K562 (cell line): ENCODE measurements at regions not wholly inside any gene's neighbourhood (a gene's known extent, or its start where the extent isn't known, plus 50 kb on each side); places are given as distances from the start of the nearest gene placed in this dataset.
"Not testable (repeated sequence)": the region's sequence is repeated elsewhere in the genome, so short reads cannot be mapped to it uniquely, and the experiment has no call there.

Experiments
- ATAC-seq: fragments of 200-7000 bp; cut with Tn5 transposase; 3 replicates; pipeline ENCODE4 v1.9.1; 2020; ENCODE audit warnings: moderate library complexity
- BruUV-seq: library from RNA; stranded (reverse); fragments of 400-500 nt; replicated peaks from 2 replicates; lab custom pipeline; 2021; lab: Mats Ljungman, UMichigan
- CTCF ChIA-PET: fragments of 300-600 bp; formaldehyde crosslinking; extraction: SDS; loops from one replicate; lab custom pipeline; 2021; ENCODE audit warnings: low intra/inter-chr PET ratio; lab: Yijun Ruan, JAX
- POLR2A ChIA-PET: fragments of 300-600, 350-650 bp; sonication (Branson Sonifier 250); formaldehyde crosslinking; extraction: SDS; loops from one replicate; lab custom pipeline; 2021; ENCODE audit warnings: antibody characterized with exemption, inconsistent platforms; lab: Yijun Ruan, JAX
- DNase-seq, 4 experiments: peaks; one replicate each; pipeline versions ENCODE4 v3.0.0 to v3.0.0-alpha.2; 2011 to 2018; ENCODE audit warnings: low spot score in 3 of 4, mixed read lengths in 3 of 4; ENCODE audit errors: extremely low read depth in 1 of 4
- FAIRE-seq: peaks from 2 replicates; lab custom pipeline; 2011; peaks lifted over from hg19 to GRCh38; lab: Jason Lieb, UNC
- H2AFZ ChIP-seq: 2 replicates; pipeline ENCODE4 v1.6.0; 2011; ENCODE audit warnings: low read depth, low read length, control low read depth, inconsistent platforms
- H3K27ac ChIP-seq: fragments of 200-600 bp; 3 replicates; pipeline ENCODE4 v1.8.0; 2011; ENCODE audit warnings: low read depth, mild to moderate bottlenecking, control low read depth, inconsistent platforms, low read length, moderate library complexity, mixed read lengths; ENCODE audit errors: extremely low read depth
- H3K27me3 ChIP-seq, 2 experiments: fragments of 300-600 bp in 1 of 2; 2 replicates in 1 of 2; 3 replicates in 1 of 2; pipeline versions ENCODE4 v1.6.0 to v1.8.0; 2011; ENCODE audit warnings: inconsistent platforms in 2 of 2, low read length in 2 of 2, mild to moderate bottlenecking in 1 of 2, mixed read lengths in 1 of 2, moderate library complexity in 1 of 2; ENCODE audit not compliant: control insufficient read depth in 2 of 2, insufficient read depth in 2 of 2
- H3K36me3 ChIP-seq: fragments of 300-600 bp; 3 replicates; pipeline ENCODE4 v1.8.0; 2011; ENCODE audit warnings: mild to moderate bottlenecking, low read length, inconsistent platforms; ENCODE audit not compliant: control insufficient read depth, insufficient read depth
- H3K4me1 ChIP-seq, 2 experiments: fragments of 200-600 bp in 1 of 2; replicated peaks in 1 of 2; 2 replicates in 1 of 2; 3 replicates in 1 of 2; pipeline versions ENCODE4 v1.5.1 to v1.8.0; 2011; ENCODE audit warnings: inconsistent platforms in 2 of 2, low read length in 2 of 2, mild to moderate bottlenecking in 1 of 2, mixed read lengths in 1 of 2, moderate library complexity in 1 of 2; ENCODE audit not compliant: control insufficient read depth in 2 of 2, insufficient read depth in 2 of 2
- H3K4me2 ChIP-seq: 2 replicates; pipeline ENCODE4 v1.6.1; 2011; ENCODE audit warnings: low read length, control low read depth, inconsistent platforms, mixed read lengths; ENCODE audit not compliant: insufficient read depth
- H3K4me3 ChIP-seq: fragments of 200-600 bp; sonication (generic), shearing (Covaris generic); 2 replicates; pipeline ENCODE4 v1.5.1; 2016; ENCODE audit warnings: control low read depth, inconsistent platforms
- H3K79me2 ChIP-seq: fragments of 200-600 bp; 3 replicates; pipeline ENCODE4 v1.8.0; 2011; ENCODE audit warnings: low read length, inconsistent platforms; ENCODE audit not compliant: control insufficient read depth, insufficient read depth
- H3K9ac ChIP-seq, 2 experiments: 2 replicates each; pipeline versions ENCODE4 v1.6.0 to v1.6.1; 2011; ENCODE audit warnings: low read depth in 2 of 2, low read length in 2 of 2, control low read depth in 1 of 2, inconsistent platforms in 1 of 2, mild to moderate bottlenecking in 1 of 2, mixed read lengths in 1 of 2; ENCODE audit not compliant: insufficient read depth in 1 of 2
- H3K9me1 ChIP-seq: one replicate; pipeline ENCODE4 v1.6.0; 2011; ENCODE audit warnings: inconsistent platforms, mild to moderate bottlenecking, low read length, moderate library complexity; ENCODE audit not compliant: control insufficient read depth, insufficient read depth
- H3K9me3 ChIP-seq: replicated peaks from 2 replicates; pipeline ENCODE4 v1.5.1; 2011; ENCODE audit warnings: low read depth, low read length, inconsistent platforms; ENCODE audit not compliant: control insufficient read depth, insufficient read depth
- H4K20me1 ChIP-seq: replicated peaks from 2 replicates; pipeline ENCODE4 v1.6.1; 2011; ENCODE audit warnings: low read length, inconsistent platforms, mixed read lengths; ENCODE audit not compliant: control insufficient read depth, insufficient read depth
- ATF7 ChIP-seq: fragments of 450-650 bp; IDR thresholded peaks from 2 replicates; pipeline ENCODE4 v1.7.1; 2014; ENCODE audit warnings: mild to moderate bottlenecking, moderate library complexity
- HMG20A ChIP-seq: fragments of 450-650 bp; formaldehyde crosslinking; conservative IDR thresholded peaks from 2 replicates; pipeline ENCODE4 v1.4.0; 2020; ENCODE audit warnings: mild to moderate bottlenecking, mixed read lengths
- KAT7 ChIP-seq: sonication (generic); formaldehyde crosslinking; IDR thresholded peaks from 2 replicates; pipeline ENCODE4 v1.8.0; 2022; ENCODE audit warnings: missing genetic modification reagents, mild to moderate bottlenecking, borderline replicate concordance
- KHSRP ChIP-seq: fragments of 450-650 bp; IDR thresholded peaks from 2 replicates; pipeline ENCODE4 v1.6.1; 2017
- TAF15 ChIP-seq: fragments of 200-400 bp; formaldehyde crosslinking; IDR thresholded peaks from 2 replicates; pipeline ENCODE4 v1.6.1; 2017; ENCODE audit warnings: mild to moderate bottlenecking, low read depth, low read length, moderate library complexity
- ZNF133 ChIP-seq: fragments of 250-450 bp; sonication (Bioruptor Pico); IDR thresholded peaks from 2 replicates; pipeline ENCODE4 v1.4.0; 2020; ENCODE audit warnings: mild to moderate bottlenecking
- ZNF696 ChIP-seq: fragments of 250-450 bp; sonication (Bioruptor Pico); conservative IDR thresholded peaks from 2 replicates; pipeline ENCODE4 v1.4.0; 2020; ENCODE audit warnings: mild to moderate bottlenecking, moderate library complexity
- WGBS: fragments of 100-300 bp; shearing (Covaris generic); methylation state at CpG from one replicate; pipeline ENCODE4 v1.1.6; 2016; ENCODE audit warnings: low coverage, mixed read lengths; ENCODE audit not compliant: insufficient coverage; ENCODE audit errors: missing lambda C conversion rate; 5-methylcytosine and 5-hydroxymethylcytosine counted together
- in situ Hi-C: fragments of 300-500 bp; cut with MboI; formaldehyde crosslinking; loops from 4 replicates; pipeline ENCODE4 v1.15.0; 2018; ENCODE audit warnings: inconsistent platforms, mixed read lengths
- intact Hi-C: fragments of 100-400 bp; cut with micrococcal nuclease; formaldehyde crosslinking; loops from 2 replicates; pipeline ENCODE4 v1.14.2; 2022

- no peak for TF ChIP-seq KAT7 (CRISPR knock-in tag)
- TF ChIP-seq ATF7, result no peak
- no peak for TF ChIP-seq ZNF696 (CRISPR knock-in tag)
- no peak for TF ChIP-seq HMG20A
- no peak for TF ChIP-seq KHSRP
- TF ChIP-seq ZNF133 (CRISPR knock-in tag), result no peak
Measured at GRCh38 chr15:69615736-69616135, 163.1 kb downstream of the RPLP1 start (continued).

- intact Hi-C loops, result no loop called here
- no TSS peak for BruUV-seq
- H3K36me3 ChIP-seq, result no peaks in the 10 kb centered on the region
- ChIA-PET POLR2A (interaction anchor here (0.7 to 1.0 kb wide), 2 partner anchors 42 to 109 kb away, joined by 3 read pairs; no protein-coding TSS in a partner anchor), CTCF (no interaction called here)
- H4K20me1 ChIP-seq, result no peaks in the 10 kb centered on the region
- no peak for TF ChIP-seq TAF15
- no peak overlapping the region for H3K27ac ChIP-seq
- WGBS, result 0% methylated on average over 3 of the region's 3 CpGs
- H3K4me2 ChIP-seq, result no peak overlapping the region
- H3K4me1 ChIP-seq, result no peaks in the 10 kb centered on the region
- DNase-seq (no peak), FAIRE-seq (no peak), ATAC-seq (no peak)
- no peaks in the 10 kb centered on the region for H3K9me3 ChIP-seq
- no peak overlapping the region for H3K4me3 ChIP-seq
- H3K79me2 ChIP-seq, result no peaks in the 10 kb centered on the region
- H3K9ac ChIP-seq, result no peak overlapping the region
- peaks cover 0 to 3% of the 10 kb centered on the region in 2 experiments; a peak in 2 of 5 replicates for H3K27me3 ChIP-seq
- no peaks in the 10 kb centered on the region for H3K9me1 ChIP-seq
- H2AFZ ChIP-seq, result no peak overlapping the region
- in situ Hi-C loops, result no loop called here
Measured at GRCh38 chr15:69616558-69616957, 163.9 kb downstream of the RPLP1 start.

DNA sequence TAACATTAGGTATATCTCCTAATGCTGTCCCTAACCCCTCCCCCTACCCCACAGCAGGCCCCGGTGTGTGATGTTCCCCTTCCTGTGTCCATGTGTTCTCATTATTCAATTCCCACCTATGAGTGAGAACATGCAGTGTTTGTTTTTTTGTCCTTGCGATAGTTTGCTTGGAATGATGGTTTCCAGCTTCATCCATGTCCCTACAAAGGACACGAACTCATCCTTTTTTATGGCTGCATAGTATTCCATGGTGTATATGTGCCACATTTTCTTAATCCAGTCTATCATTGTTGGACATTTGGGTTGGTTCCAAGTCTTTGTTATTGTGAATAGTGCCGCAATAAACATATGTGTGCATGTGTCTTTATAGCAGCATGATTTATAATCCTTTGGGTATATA lies 164.5 kb downstream of the RPLP1 start:
- ATAC-seq, BruUV-seq, in situ Hi-C loops, H3K4me3 ChIP-seq, H3K4me1 ChIP-seq, H3K79me2 ChIP-seq, H3K27ac ChIP-seq, H3K36me3 ChIP-seq, POLR2A ChIA-PET, CTCF ChIA-PET, H3K4me2 ChIP-seq, H3K9ac ChIP-seq, H2AFZ ChIP-seq, H4K20me1 ChIP-seq, DNase-seq, intact Hi-C loops, FAIRE-seq, H3K9me3 ChIP-seq, H3K9me1 ChIP-seq, H3K27me3 ChIP-seq: not testable (repeated sequence)
- WGBS, result 0% methylated on average over 3 of the region's 4 CpGs
